ENCODE measurements at regions not wholly inside any gene's neighbourhood (a gene's known extent, or its start where the extent isn't known, plus 50 kb on each side); places are given as distances from the start of the nearest gene placed in this dataset.

- ChIA-PET RAD21 (ENCODE audit: unreplicated experiment) (no interaction called here), CTCF (no interaction called here), SMC1A (ENCODE audit: uncharacterized antibody, unreplicated experiment) (no interaction called here), POLR2A (no interaction called here)
- FAIRE-seq (no peak), ATAC-seq (no peak), DNase-seq (ENCODE audit: low read depth, low spot score) (no peak)
- Histone ChIP-seq H3K27ac (ENCODE audit: control insufficient read depth, insufficient read depth) (no peak overlapping the region), H2AFZ (ENCODE audit: control insufficient read depth, low read depth, low read length) (no peak overlapping the region), H3K4me1 (ENCODE audit: control insufficient read depth, insufficient read depth, low read length) (no peaks in the 10 kb centered on the region), H3K9me3 (replicated peaks; ENCODE audit: control insufficient read depth, insufficient read depth, low read length) (no peaks in the 10 kb centered on the region), H3K27me3 (replicated peaks in 1 of 2; ENCODE audit: control insufficient read depth in 2 of 2, insufficient read depth in 2 of 2, low read length in 1 of 2) (no peaks in the 10 kb centered on the region), H4K20me1 (ENCODE audit: control insufficient read depth, insufficient read depth) (no peaks in the 10 kb centered on the region), H3K9ac (ENCODE audit: control insufficient read depth, insufficient read depth, low read length) (no peak overlapping the region), H3K4me3 (no peak overlapping the region), H3K4me2 (ENCODE audit: control insufficient read depth, insufficient read depth) (no peak overlapping the region), H3K79me2 (ENCODE audit: control insufficient read depth, insufficient read depth, low read length) (no peaks in the 10 kb centered on the region), H3K36me3 (ENCODE audit: control insufficient read depth in 2 of 2, insufficient read depth in 2 of 2, low read length in 1 of 2) (no peaks in the 10 kb centered on the region)
- WGBS (ENCODE audit: insufficient coverage, insufficient replicate concordance, low lambda C conversion rate, missing lambda C conversion rate) = 100% methylated on average over 1 of the region's 1 CpG
- intact Hi-C loops (cut with micrococcal nuclease; ENCODE audit: unreplicated experiment) = no loop called here
- in situ Hi-C loops (cut with MboI) = loop anchor here (25.0 kb wide), 1 partner anchor 992 kb away; no protein-coding TSS in a partner anchor
- BruUV-seq (replicated peaks) = no TSS peak
- TF ChIP-seq ZSCAN29 (IDR thresholded peaks at IDR 0.05) = no peak
- TF ChIP-seq CBX3 (IDR thresholded peaks at IDR 0.05; ENCODE audit: borderline replicate concordance, low read depth) = no peak
- TF ChIP-seq POLR2AphosphoS5 (IDR thresholded peaks at IDR 0.05; ENCODE audit: low read length) = no peak
- TF ChIP-seq IRF4 (IDR thresholded peaks at IDR 0.05; ENCODE audit: low read depth, low read length) = no peak
- TF ChIP-seq IKZF1 (conservative IDR thresholded peaks at IDR 0.05) = no peak
- TF ChIP-seq RB1 (IDR thresholded peaks at IDR 0.05; ENCODE audit: borderline replicate concordance) = no peak
- TF ChIP-seq USF1 (IDR thresholded peaks at IDR 0.05; ENCODE audit: borderline replicate concordance, extremely low read length, insufficient read depth, low read depth, low read length) = no peak
- no peak for TF ChIP-seq RAD21 (IDR thresholded peaks at IDR 0.05; ENCODE audit: insufficient read depth, low read depth, low read length)
- TF ChIP-seq NFIC (IDR thresholded peaks at IDR 0.05; ENCODE audit: low read depth, low read length) = no peak
- no peak for TF ChIP-seq LARP7 (IDR thresholded peaks at IDR 0.05)
- TF ChIP-seq, protein P1, sequence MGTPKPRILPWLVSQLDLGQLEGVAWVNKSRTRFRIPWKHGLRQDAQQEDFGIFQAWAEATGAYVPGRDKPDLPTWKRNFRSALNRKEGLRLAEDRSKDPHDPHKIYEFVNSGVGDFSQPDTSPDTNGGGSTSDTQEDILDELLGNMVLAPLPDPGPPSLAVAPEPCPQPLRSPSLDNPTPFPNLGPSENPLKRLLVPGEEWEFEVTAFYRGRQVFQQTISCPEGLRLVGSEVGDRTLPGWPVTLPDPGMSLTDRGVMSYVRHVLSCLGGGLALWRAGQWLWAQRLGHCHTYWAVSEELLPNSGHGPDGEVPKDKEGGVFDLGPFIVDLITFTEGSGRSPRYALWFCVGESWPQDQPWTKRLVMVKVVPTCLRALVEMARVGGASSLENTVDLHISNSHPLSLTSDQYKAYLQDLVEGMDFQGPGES (IDR thresholded peaks at IDR 0.05) = no peak
- TF ChIP-seq, protein P2, sequence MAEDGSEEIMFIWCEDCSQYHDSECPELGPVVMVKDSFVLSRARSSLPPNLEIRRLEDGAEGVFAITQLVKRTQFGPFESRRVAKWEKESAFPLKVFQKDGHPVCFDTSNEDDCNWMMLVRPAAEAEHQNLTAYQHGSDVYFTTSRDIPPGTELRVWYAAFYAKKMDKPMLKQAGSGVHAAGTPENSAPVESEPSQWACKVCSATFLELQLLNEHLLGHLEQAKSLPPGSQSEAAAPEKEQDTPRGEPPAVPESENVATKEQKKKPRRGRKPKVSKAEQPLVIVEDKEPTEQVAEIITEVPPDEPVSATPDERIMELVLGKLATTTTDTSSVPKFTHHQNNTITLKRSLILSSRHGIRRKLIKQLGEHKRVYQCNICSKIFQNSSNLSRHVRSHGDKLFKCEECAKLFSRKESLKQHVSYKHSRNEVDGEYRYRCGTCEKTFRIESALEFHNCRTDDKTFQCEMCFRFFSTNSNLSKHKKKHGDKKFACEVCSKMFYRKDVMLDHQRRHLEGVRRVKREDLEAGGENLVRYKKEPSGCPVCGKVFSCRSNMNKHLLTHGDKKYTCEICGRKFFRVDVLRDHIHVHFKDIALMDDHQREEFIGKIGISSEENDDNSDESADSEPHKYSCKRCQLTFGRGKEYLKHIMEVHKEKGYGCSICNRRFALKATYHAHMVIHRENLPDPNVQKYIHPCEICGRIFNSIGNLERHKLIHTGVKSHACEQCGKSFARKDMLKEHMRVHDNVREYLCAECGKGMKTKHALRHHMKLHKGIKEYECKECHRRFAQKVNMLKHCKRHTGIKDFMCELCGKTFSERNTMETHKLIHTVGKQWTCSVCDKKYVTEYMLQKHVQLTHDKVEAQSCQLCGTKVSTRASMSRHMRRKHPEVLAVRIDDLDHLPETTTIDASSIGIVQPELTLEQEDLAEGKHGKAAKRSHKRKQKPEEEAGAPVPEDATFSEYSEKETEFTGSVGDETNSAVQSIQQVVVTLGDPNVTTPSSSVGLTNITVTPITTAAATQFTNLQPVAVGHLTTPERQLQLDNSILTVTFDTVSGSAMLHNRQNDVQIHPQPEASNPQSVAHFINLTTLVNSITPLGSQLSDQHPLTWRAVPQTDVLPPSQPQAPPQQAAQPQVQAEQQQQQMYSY (CRISPR knock-in tag; IDR thresholded peaks at IDR 0.05) = no peak
- TF ChIP-seq SIX5 (IDR thresholded peaks at IDR 0.05; ENCODE audit: low read depth, low read length, severe bottlenecking) = no peak
- no peak for TF ChIP-seq POU2F2 (IDR thresholded peaks at IDR 0.05; ENCODE audit: borderline replicate concordance, low read depth, low read length)
- TF ChIP-seq, protein P3, sequence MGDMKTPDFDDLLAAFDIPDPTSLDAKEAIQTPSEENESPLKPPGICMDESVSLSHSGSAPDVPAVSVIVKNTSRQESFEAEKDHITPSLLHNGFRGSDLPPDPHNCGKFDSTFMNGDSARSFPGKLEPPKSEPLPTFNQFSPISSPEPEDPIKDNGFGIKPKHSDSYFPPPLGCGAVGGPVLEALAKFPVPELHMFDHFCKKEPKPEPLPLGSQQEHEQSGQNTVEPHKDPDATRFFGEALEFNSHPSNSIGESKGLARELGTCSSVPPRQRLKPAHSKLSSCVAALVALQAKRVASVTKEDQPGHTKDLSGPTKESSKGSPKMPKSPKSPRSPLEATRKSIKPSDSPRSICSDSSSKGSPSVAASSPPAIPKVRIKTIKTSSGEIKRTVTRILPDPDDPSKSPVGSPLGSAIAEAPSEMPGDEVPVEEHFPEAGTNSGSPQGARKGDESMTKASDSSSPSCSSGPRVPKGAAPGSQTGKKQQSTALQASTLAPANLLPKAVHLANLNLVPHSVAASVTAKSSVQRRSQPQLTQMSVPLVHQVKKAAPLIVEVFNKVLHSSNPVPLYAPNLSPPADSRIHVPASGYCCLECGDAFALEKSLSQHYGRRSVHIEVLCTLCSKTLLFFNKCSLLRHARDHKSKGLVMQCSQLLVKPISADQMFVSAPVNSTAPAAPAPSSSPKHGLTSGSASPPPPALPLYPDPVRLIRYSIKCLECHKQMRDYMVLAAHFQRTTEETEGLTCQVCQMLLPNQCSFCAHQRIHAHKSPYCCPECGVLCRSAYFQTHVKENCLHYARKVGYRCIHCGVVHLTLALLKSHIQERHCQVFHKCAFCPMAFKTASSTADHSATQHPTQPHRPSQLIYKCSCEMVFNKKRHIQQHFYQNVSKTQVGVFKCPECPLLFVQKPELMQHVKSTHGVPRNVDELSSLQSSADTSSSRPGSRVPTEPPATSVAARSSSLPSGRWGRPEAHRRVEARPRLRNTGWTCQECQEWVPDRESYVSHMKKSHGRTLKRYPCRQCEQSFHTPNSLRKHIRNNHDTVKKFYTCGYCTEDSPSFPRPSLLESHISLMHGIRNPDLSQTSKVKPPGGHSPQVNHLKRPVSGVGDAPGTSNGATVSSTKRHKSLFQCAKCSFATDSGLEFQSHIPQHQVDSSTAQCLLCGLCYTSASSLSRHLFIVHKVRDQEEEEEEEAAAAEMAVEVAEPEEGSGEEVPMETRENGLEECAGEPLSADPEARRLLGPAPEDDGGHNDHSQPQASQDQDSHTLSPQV (IDR thresholded peaks at IDR 0.05) = no peak
- TF ChIP-seq TBL1XR1 (IDR thresholded peaks at IDR 0.05; ENCODE audit: low read depth, low read length) = no peak
Observed at GRCh38 chr4:123120473-123120872, 198.1 kb upstream of the NUDT6 start.
